Mucosa of gallbladder (tissue), 1 donor: ENCODE measurements at regions not wholly inside any gene's neighbourhood (a gene's known extent, or its start where the extent isn't known, plus 50 kb on each side); places are given as distances from the start of the nearest gene placed in this dataset.

ENCODE experiments used
- DNase-seq: peaks from one replicate; pipeline ENCODE4 v3.0.0-alpha.2; 2020; ENCODE audit warnings: low spot score
- donor health status: DM: no; HTN: no; CAD: no.

GRCh38 chr4:179563741-179564140 lies 2121.5 kb upstream of the AGA start:
- DNase-seq, result no peak

GRCh38 chr4:179569549-179569948 lies 2127.3 kb upstream of the AGA start:
- DNase-seq, result no peak

DNA sequence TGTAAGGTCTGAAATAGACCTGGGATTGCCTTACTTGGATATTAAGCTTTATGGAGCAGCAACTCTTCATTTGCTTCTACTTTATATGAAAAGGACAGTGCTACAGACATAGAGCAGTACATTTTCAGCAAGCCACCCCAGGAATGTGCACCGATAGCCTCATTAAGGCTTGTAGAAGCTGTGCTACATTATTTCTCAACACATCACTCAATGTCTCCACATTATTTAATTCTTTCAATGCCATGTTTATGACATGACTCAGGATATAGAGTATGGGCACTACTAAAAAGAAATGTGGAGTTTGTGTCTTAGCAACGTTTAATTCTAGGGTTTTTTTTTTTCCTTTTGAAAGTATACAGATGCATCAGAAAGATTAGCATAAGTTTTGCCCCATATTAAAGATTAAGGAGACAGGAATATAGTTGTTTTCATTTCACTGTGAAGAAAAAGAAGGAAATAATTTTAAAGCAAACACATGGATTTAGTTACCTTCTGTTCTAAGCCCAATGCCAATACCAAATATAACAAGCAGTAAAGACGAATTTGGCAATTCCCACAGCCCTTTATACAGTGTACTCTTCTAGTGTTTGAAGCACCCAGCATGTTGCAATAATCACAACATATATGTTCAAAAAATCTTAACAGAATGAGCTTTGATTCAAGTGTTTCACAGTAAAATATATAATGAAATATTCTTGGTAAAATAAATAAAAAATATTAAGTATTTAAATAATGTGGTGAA lies 2140.1 kb upstream of the AGA start:
- DNase-seq, result no peak

GRCh38 chr4:179583221-179583620 lies 2141.0 kb upstream of the AGA start:
- no peak for DNase-seq

DNA sequence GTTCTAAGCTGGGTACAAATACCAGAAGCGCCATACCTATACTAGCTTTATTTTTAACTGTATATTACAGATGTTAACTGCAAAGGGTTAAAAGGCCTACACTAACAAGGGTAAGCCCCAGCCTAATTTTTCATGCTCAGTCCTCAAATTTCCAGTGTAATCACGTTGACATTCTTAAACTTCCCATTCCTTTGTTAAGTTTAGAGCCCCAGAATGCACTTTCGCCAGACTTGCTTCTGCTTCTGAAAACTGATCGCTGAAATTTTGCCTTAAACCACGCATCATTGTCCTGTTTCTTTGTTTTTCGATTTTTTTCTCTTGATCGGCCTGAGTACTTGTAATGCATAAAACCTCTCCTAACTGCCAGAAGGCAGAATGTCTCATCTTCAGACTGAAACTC lies 2141.9 kb upstream of the AGA start:
- DNase-seq, result no peak

GRCh38 chr4:179585761-179586160 lies 2143.5 kb upstream of the AGA start:
- DNase-seq, result no peak

DNA sequence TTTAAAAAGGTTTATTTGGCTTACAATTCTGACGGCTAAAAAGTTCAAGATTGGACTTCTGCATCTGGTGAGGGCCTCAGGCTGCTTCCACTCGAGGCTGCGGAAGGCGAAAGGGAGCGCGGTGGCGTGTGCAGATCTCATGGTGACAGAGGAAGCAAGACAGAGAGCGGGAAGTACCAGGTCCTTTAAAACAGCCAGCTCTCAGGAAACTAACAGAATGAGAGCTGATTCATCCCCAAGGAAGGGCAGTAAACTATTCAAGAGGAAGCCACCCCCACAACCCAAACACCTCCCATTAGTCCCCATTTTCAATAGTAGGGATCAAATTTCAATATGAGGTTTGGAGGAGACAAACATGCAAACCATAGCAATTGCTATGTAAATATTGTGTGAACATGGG lies 2144.2 kb upstream of the AGA start:
- DNase-seq, result no peak

DNA sequence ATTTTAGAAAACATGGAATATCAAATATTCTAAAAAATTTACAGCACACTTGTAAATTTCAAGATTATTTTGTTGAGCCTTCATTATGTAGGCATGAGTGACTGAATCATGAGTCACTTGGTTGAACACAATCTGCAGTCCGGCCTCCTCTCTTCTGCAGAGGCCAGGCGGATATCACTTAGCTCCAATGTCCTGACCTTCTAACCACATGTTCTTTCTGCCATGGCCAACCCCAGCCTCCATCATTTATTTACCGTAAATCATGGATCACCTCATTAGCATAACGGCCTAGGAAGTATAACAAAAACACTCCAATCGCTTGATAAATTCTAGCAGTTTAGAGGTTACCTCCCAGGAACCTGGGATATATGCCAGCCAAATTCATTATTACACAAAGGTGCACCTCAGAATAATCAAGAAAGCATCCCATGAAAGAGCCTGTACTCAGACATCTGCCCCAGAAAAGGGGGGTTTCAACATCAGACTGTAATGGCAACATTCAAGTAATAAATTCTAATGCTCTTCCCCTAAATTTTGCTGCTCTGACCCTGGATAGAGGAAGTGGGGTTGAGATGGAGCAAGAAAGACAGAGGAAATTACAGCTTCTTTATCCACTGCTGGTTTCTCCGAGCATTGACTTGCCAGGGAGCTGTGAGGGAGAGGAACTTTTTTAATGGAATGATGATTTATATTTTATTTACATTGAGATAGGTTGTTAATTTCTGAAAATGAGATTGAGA lies 2153.6 kb upstream of the AGA start:
- DNase-seq, result no peak

- DNase-seq, result no peak
These were observed 2154.4 kb upstream of the AGA start for GRCh38 chr4:179596621-179597020.

- DNase-seq, result no peak
These were observed 2155.1 kb upstream of the AGA start for GRCh38 chr4:179597301-179597700.

DNA sequence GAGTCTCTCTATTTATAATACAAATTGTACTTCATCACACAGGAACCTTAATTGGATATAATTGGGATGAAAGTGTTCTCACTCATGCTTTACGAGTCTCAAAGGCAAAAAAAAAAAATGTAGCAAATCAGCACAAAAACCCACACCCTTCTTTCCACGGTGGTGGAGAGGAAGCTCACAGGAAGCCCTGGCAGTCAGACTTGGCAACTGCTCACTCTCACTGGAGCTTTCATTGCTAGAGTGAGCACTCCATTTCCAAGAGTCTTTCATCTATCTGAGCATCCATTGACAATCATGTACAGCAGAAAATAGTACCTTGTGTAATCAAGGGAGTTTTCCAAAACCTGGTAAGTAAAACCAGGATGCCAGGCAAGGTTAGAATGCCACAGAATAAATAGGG lies 2159.4 kb upstream of the AGA start:
- DNase-seq, result no peak

- DNase-seq, result no peak
These were observed 2163.0 kb upstream of the AGA start for GRCh38 chr4:179605196-179605595.

GRCh38 chr4:179607003-179607402 lies 2164.8 kb upstream of the AGA start:
- no peak for DNase-seq

GRCh38 chr4:179615704-179616103 lies 2173.5 kb upstream of the AGA start:
- DNase-seq, result no peak

DNA sequence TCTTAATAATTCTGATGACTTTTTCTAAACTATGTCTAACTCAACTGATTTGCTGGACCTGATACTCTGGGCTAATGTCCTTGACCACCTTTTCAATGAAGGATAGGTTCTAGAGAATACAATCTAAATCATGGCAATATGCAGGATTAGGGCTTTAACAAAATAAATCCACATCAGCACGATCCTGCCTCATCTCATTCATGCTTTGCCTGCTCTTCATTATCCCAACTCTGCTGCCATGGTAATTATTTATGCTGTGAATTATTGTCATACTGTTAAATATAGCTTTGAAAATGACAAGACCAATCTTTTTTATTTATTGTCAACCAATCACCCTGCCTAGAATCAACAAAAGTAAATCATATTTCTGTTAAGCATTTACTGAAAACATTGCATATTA lies 2176.7 kb upstream of the AGA start:
- no peak for DNase-seq

DNA sequence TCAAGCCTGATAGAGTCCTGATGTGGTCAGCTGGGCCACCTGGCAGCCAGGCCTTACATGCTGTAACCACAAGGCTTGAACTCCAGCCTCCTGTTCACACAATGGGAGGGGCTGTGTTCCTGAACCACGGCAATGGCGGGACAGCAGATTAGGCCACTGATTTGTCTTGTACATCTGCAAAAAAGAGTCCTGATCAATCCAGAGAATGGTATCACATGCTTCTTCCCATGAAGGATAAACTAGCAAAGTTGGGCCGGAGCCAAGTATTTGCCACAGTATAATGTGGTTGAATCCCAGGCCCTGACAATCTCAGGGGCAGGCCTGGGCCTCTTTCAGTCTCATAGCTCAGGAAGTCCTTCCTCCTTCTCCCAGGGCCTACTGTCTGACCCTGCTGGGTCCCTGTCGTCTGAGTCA lies 2182.5 kb upstream of the AGA start:
- no peak for DNase-seq

- no peak for DNase-seq
These were observed 2183.2 kb upstream of the AGA start for GRCh38 chr4:179625406-179625805.

DNA sequence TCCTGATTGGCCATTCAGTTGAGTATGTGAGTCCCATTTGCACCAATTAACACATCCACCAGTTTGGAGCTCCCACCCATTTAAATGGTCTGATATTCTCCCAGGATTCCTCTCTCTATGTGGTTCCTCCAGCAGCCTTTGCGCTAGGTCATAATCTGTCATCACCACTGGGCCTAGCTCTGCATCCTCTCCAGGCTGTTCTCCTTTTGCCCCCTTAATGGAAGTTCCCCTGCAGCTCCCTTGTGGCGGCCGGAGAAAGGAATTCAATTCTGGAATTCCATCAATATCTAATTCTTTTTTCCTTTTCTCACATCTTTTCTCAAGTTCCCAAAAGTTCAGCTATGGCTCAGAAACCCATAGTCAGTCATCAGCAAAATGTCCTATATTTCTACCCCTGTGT lies 2184.4 kb upstream of the AGA start:
- no peak for DNase-seq

DNA sequence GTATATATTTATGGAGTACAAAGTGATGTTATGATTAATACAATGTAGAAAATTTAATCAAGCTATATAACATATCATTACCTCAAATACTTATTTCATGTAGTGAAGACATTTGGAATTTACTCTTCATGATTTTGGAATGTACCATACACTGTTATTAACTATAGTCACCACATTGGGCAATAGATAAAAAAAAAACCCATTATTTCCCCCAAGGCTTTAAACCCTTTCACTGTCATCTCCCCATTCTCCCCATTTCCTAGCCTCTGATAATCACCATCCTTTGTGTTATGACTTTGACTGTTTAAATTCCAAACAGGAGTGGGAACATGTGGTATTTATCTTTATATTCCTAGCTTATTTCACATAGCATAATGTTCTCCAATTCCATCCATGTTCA lies 2189.1 kb upstream of the AGA start:
- no peak for DNase-seq

- no peak for DNase-seq
These were observed 2192.6 kb upstream of the AGA start for GRCh38 chr4:179634862-179635261.

- DNase-seq, result no peak
These were observed 2220.3 kb upstream of the AGA start for GRCh38 chr4:179662522-179662921.

DNA sequence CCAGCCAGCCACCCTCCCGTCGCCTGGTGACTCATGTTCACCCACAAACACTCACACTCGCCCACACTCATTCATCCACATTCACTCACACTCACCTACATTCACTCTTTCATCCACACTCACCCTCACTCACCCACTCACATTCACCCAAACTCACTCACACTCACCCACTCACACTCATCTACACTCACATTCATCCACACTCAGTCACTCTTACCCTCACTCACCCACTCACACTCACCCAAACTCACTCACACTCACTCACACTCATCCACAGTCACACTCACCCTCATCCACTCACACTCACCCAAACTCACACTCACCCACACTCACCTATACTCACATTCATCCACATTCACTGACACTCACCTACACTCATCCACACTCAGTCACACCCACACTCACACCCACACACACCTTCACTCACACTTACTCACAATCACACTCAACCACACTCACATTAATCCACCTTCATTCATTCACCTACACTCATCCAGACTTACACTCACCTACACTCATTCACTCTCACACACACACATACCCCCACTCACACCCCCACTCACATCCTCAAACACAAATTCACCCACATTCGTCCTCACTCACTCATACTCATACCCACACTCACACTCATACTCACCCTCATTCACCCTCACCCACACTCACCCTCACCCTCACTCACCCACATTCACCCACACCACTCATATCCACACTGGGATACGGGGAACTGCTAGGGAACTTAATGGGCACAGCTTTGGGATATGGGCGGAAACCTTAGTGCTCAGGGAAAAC lies 2221.6 kb upstream of the AGA start:
- DNase-seq, result no peak
